OCI-LY3 (cell line): ENCODE measurements at regions not wholly inside any gene's neighbourhood (a gene's known extent, or its start where the extent isn't known, plus 50 kb on each side); places are given as distances from the start of the nearest gene placed in this dataset.
A peak's percentile ranks its signal among the peaks of the same experiment; 100 is the strongest.

Experiments
- H2AFZ ChIP-seq: fragments of 200-600, 300-600 bp; shearing (Covaris generic); 2 replicates; pipeline ENCODE4 v1.6.0; 2014; ENCODE audit warnings: antibody characterized with exemption, low read depth, low read length
- H3K27ac ChIP-seq: fragments of 200-600, 300-600 bp; sonication (generic); 2 replicates; pipeline ENCODE4 v1.5.1; 2014; ENCODE audit warnings: mild to moderate bottlenecking, low read length, moderate library complexity, mixed read lengths
- H3K27me3 ChIP-seq: fragments of 200-600, 300-600 bp; sonication (generic); 2 replicates; pipeline ENCODE4 v1.6.1; 2014; ENCODE audit warnings: low read depth, low read length, mixed read lengths
- H3K36me3 ChIP-seq: fragments of 200-600, 300-600 bp; sonication (generic); replicated peaks from 2 replicates; pipeline ENCODE3; 2014; ENCODE audit warnings: low read depth, low read length, mixed read lengths
- H3K4me1 ChIP-seq: fragments of 300-600, 200-600 bp; sonication (generic); 2 replicates; pipeline ENCODE4 v1.6.1; 2014; ENCODE audit warnings: low read length, mixed read lengths
- H3K4me2 ChIP-seq: fragments of 200-600, 300-600 bp; sonication (generic); 2 replicates; pipeline ENCODE4 v1.6.1; 2014; ENCODE audit warnings: low read length, mixed read lengths
- H3K4me3 ChIP-seq: fragments of 300-600, 200-600 bp; sonication (generic); 2 replicates; pipeline ENCODE4 v1.5.1; 2014; ENCODE audit warnings: antibody characterized with exemption, mild to moderate bottlenecking, low read length, moderate library complexity
- H3K79me2 ChIP-seq: fragments of 300-600, 200-600 bp; shearing (Covaris generic); 2 replicates; pipeline ENCODE4 v1.6.1; 2014; ENCODE audit warnings: mild to moderate bottlenecking, low read length, mixed read lengths
- H3K9ac ChIP-seq: fragments of 300-600, 200-600 bp; shearing (Covaris generic); 2 replicates; pipeline ENCODE4 v1.6.0; 2014; ENCODE audit warnings: mild to moderate bottlenecking, low read length, moderate library complexity
- H3K9me3 ChIP-seq: fragments of 200-600, 300-600 bp; shearing (Covaris generic); 2 replicates; pipeline ENCODE4 v1.6.1; 2014; ENCODE audit warnings: low read length, mixed read lengths; ENCODE audit not compliant: insufficient read depth
- H4K20me1 ChIP-seq: fragments of 200-600, 300-600 bp; sonication (generic); 2 replicates; pipeline ENCODE4 v1.6.1; 2016; ENCODE audit warnings: low read length, mixed read lengths; ENCODE audit not compliant: insufficient read depth
- CTCF ChIP-seq: fragments of 200-600, 300-600 bp; sonication (generic); IDR thresholded peaks from 2 replicates; pipeline ENCODE4 v1.5.1; 2014; ENCODE audit warnings: antibody characterized with exemption, low read length, low read depth
- EZH2phosphoT487 ChIP-seq: fragments of 200-600 bp; shearing (Covaris generic); IDR thresholded peaks from 2 replicates; pipeline ENCODE4 v1.6.1; 2018; ENCODE audit warnings: antibody characterized with exemption, mixed run types, low read depth

- Histone ChIP-seq H3K9me3 (no peaks in the 10 kb centered on the region), H3K9ac (no peak overlapping the region)
Measured at GRCh38 chr2:55781542-55781941, 87.9 kb upstream of the PNPT1 start.

GRCh38 chr2:55780697-55781096, 87.1 kb upstream of the PNPT1 start:
- Histone ChIP-seq H3K79me2 (no peaks in the 10 kb centered on the region), H3K4me1 (peaks cover 43% of the 10 kb centered on the region), H2AFZ (no peak overlapping the region), H4K20me1 (no peaks in the 10 kb centered on the region), H3K4me2 (no peak overlapping the region), H3K4me3 (no peak overlapping the region), H3K27ac (no peak overlapping the region), H3K27me3 (no peaks in the 10 kb centered on the region), H3K36me3 (no peaks in the 10 kb centered on the region), H3K9me3 (no peaks in the 10 kb centered on the region), H3K9ac (no peak overlapping the region)
- TF ChIP-seq EZH2phosphoT487 (no peak), CTCF (no peak)

More at GRCh38 chr2:55781542-55781941, 87.9 kb upstream of the PNPT1 start:
- Histone ChIP-seq H3K36me3 (no peaks in the 10 kb centered on the region), H3K27ac (no peak overlapping the region), H3K4me1 (peaks cover 42% of the 10 kb centered on the region), H2AFZ (no peak overlapping the region), H4K20me1 (no peaks in the 10 kb centered on the region), H3K4me3 (no peak overlapping the region), H3K79me2 (no peaks in the 10 kb centered on the region), H3K4me2 (no peak overlapping the region), H3K27me3 (no peaks in the 10 kb centered on the region)
- TF ChIP-seq CTCF (peak; percentile 37), EZH2phosphoT487 (no peak)

DNA sequence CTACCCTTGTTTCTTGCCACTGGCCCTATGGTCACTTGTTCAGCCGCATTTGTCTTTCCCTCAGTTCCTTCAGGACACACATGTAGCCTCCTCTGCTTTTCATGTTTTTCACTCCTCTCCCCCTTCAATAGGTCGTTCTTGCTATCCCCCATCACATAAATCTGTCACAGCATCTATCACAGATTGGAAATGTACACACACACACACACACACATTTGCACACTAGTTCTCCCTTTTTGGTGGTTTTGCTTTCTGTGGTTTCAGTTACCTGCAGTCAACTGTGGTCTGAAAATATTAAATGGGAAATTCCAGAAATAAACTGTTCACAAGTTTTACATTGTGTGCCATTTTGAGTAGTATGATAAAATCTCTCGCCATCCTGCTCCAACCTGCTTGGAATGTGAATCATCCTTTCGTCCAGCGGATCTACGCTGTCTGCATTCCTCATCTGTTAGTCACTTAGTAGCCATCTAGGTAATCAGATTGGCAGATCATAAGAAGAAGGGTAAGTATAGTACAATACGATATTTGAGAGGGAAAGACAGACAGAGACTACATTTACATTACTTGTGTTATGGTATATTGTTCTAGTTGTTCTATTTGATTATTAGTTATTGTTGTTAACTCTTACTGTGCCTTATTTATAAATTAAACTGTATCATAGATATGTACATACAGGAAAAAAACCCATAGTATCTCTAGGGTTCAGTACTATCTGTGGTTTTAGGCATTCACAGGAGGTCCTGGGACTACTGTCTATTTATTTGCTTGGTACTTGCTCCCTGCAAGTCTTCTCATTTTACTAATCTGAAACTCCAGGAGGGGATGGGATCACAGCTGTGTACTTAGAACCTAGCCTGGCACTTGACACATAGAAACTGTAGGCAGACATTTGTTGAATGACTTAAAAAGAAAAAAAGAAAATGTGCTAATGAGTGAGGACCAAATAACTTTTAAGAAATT, 86.1 kb upstream of the PNPT1 start:
- H3K9ac ChIP-seq = no peak overlapping the region
- no peaks in the 10 kb centered on the region for H3K36me3 ChIP-seq
- H3K4me3 ChIP-seq = peak overlapping the region; percentile 4; the same call in 1 of the 2 replicates
- no peaks in the 10 kb centered on the region for H3K79me2 ChIP-seq
- H3K4me2 ChIP-seq = peak overlapping the region; percentile 42
- peaks cover 43% of the 10 kb centered on the region for H3K4me1 ChIP-seq
- H3K9me3 ChIP-seq = no peaks in the 10 kb centered on the region
- no peaks in the 10 kb centered on the region for H4K20me1 ChIP-seq
- H3K27me3 ChIP-seq = no peaks in the 10 kb centered on the region
- H2AFZ ChIP-seq = no peak overlapping the region
- TF ChIP-seq CTCF = no peak
- no peak for TF ChIP-seq EZH2phosphoT487
- no peak overlapping the region for H3K27ac ChIP-seq

GRCh38 chr2:55776966-55777365, 83.3 kb upstream of the PNPT1 start:
- Histone ChIP-seq H3K4me3 (no peak overlapping the region), H3K4me2 (no peak overlapping the region), H3K4me1 (peaks cover 33% of the 10 kb centered on the region), H3K9ac (no peak overlapping the region), H3K27ac (no peak overlapping the region), H3K9me3 (no peaks in the 10 kb centered on the region), H3K79me2 (no peaks in the 10 kb centered on the region), H3K27me3 (no peaks in the 10 kb centered on the region), H3K36me3 (no peaks in the 10 kb centered on the region), H4K20me1 (no peaks in the 10 kb centered on the region), H2AFZ (no peak overlapping the region)
- TF ChIP-seq CTCF = no peak
- TF ChIP-seq EZH2phosphoT487 = no peak
